Mammary epithelial cell (primary cell): ENCODE measurements at regions not wholly inside any gene's neighbourhood (a gene's known extent, or its start where the extent isn't known, plus 50 kb on each side); places are given as distances from the start of the nearest gene placed in this dataset.

Experiments used
- EZH2 ChIP-seq: IDR thresholded peaks from 2 replicates; pipeline ENCODE4 v1.6.1; 2012; ENCODE audit warnings: low read length, inconsistent platforms, borderline replicate concordance
- TF ChIP-seq, protein P1 (sequence below), 2 donors: IDR thresholded peaks in 1 of 2; conservative IDR thresholded peaks in 1 of 2; 2 replicates each; pipeline ENCODE4 v1.5.1; 2011 to 2012; ENCODE audit warnings: inconsistent platforms in 2 of 2, low read length in 2 of 2, mild to moderate bottlenecking in 2 of 2, control low read depth in 1 of 2, low read depth in 1 of 2; ENCODE audit not compliant: insufficient read depth in 1 of 2; ENCODE audit errors: extremely low read depth in 1 of 2

DNA sequence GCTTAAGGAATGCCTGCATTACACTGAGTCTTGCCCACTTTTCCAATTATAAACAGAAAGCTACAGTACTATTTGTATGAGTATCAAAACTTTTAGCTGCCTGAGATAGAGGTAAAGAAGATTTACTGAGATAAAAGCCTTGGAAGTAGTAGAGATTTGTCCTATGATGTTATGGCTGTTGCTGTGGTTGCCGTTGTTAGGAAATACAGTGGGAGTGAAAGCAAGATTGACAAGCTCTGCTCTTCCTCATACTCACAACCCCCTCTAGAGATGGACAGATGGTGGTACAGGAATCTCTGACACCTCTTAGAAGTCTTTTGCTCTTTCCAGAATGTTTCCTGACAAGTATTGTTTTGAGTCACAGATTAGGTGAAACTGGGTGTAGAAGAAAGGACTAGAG lies 242.5 kb downstream of the RPIA start:
- TF ChIP-seq, protein P1, sequence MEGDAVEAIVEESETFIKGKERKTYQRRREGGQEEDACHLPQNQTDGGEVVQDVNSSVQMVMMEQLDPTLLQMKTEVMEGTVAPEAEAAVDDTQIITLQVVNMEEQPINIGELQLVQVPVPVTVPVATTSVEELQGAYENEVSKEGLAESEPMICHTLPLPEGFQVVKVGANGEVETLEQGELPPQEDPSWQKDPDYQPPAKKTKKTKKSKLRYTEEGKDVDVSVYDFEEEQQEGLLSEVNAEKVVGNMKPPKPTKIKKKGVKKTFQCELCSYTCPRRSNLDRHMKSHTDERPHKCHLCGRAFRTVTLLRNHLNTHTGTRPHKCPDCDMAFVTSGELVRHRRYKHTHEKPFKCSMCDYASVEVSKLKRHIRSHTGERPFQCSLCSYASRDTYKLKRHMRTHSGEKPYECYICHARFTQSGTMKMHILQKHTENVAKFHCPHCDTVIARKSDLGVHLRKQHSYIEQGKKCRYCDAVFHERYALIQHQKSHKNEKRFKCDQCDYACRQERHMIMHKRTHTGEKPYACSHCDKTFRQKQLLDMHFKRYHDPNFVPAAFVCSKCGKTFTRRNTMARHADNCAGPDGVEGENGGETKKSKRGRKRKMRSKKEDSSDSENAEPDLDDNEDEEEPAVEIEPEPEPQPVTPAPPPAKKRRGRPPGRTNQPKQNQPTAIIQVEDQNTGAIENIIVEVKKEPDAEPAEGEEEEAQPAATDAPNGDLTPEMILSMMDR (conservative IDR thresholded peaks at IDR 0.05 in 1 of 2, IDR thresholded peaks at IDR 0.05 in 1 of 2; ENCODE audit: extremely low read depth in 1 of 2, insufficient read depth in 1 of 2, low read depth in 1 of 2, low read length in 2 of 2) = no peak
- TF ChIP-seq EZH2 = no peak
